Rectal smooth muscle tissue (tissue), 1 donor: ENCODE measurements at regions not wholly inside any gene's neighbourhood (a gene's known extent, or its start where the extent isn't known, plus 50 kb on each side); places are given as distances from the start of the nearest gene placed in this dataset.

Experiments used
- H3K27ac ChIP-seq: one replicate; pipeline ENCODE4 v1.7.0; 2013; ENCODE audit warnings: low read depth, low read length, inconsistent platforms
- H3K27me3 ChIP-seq: one replicate; pipeline ENCODE4 v1.7.0; 2013; ENCODE audit warnings: low read length; ENCODE audit not compliant: control insufficient read depth, insufficient read depth
- H3K36me3 ChIP-seq: one replicate; pipeline ENCODE4 v1.7.0; 2013; ENCODE audit warnings: low read length; ENCODE audit not compliant: control insufficient read depth, insufficient read depth
- H3K4me1 ChIP-seq: one replicate; pipeline ENCODE4 v1.7.0; 2013; ENCODE audit warnings: low read length; ENCODE audit not compliant: control insufficient read depth, insufficient read depth
- H3K4me3 ChIP-seq: one replicate; pipeline ENCODE4 v1.7.0; 2013; ENCODE audit warnings: low read length
- H3K9ac ChIP-seq: one replicate; pipeline ENCODE4 v1.7.0; 2013; ENCODE audit warnings: low read length

DNA sequence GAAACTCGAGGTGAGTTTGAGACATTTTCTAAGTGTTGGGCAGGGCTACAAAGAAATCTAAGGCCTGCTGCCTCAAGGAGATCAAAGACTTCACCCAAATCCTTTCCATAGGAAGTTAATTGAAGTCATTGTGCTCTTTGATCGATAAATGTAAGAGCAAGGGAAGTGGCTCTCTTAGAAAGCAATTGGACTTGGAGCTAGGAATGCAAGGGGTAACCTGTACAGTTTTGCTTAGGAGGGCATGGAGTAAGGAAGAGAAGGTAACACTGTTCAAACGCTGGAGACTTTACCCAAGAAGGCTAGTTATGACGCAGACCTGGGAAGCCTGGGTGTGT, 418.0 kb upstream of the PROX1 start:
- H3K27me3 ChIP-seq: no peaks in the 10 kb centered on the region
- no peaks in the 10 kb centered on the region for H3K36me3 ChIP-seq
- no peaks in the 10 kb centered on the region for H3K4me1 ChIP-seq
- no peak overlapping the region for H3K4me3 ChIP-seq
- no peak overlapping the region for H3K9ac ChIP-seq
- no peak overlapping the region for H3K27ac ChIP-seq

DNA sequence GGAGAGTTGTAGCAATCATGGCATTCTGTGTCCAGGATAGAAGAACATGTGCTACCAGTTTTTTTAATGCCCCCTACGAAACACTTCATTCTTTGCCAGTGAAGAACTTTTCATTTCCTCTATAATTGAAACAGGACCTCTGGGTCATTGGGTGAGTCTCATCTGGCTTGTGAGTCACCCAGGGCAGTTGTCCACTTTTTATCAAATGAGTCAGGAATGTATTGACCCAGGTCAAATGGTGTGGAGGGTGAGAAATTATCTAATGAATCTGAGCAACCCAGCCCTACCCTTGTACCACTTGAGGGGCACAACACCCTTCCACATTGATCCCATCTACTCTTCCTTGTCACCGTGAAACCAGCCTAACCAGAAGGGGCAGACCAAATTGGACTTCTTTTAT, 417.3 kb upstream of the PROX1 start:
- Histone ChIP-seq H3K4me1 (no peaks in the 10 kb centered on the region), H3K4me3 (no peak overlapping the region), H3K27ac (no peak overlapping the region), H3K27me3 (no peaks in the 10 kb centered on the region), H3K9ac (no peak overlapping the region), H3K36me3 (no peaks in the 10 kb centered on the region)

DNA sequence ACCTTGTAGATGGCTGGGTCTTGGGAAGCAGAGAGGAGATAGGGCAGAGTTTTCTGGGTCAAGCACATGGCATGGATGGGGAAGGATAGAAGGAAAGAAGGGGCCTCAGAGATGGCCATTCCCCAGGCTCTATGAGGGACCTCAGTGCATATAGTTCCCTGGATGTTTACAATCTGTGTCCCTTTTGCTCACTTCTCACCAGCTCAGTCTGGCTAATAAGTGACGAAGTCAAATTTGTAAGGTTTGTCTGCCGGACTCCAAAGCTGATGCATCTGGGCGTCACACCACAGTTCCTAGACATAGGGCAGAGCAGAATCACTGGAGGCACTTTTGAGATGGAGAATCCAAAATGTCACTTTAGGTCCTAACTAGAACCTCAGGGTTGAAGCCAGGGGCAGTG, 416.4 kb upstream of the PROX1 start:
- H3K4me1 ChIP-seq: no peaks in the 10 kb centered on the region
- no peak overlapping the region for H3K9ac ChIP-seq
- H3K4me3 ChIP-seq: no peak overlapping the region
- H3K36me3 ChIP-seq: no peaks in the 10 kb centered on the region
- H3K27me3 ChIP-seq: no peaks in the 10 kb centered on the region
- H3K27ac ChIP-seq: no peak overlapping the region

DNA sequence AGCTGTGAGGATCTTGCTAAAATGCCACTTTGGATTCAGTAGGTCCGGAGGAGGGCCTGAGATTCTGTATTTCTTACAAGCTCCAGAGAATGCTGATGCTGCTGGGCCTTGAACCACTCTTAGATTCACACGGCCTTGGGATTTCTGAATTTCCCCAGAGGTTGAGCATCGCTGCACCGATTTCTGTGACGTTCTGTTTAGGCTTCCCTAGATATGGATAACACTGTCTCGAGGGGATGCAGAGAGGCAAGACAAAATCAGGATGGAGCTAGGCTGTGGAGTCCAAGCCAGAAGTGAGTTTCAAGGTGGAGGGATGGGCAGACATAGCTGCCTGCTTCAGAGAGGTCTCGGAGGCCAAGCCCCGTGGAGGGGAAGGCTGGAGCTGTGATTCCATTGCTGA, 415.9 kb upstream of the PROX1 start:
- H3K27ac ChIP-seq: no peak overlapping the region
- no peak overlapping the region for H3K9ac ChIP-seq
- no peaks in the 10 kb centered on the region for H3K27me3 ChIP-seq
- no peak overlapping the region for H3K4me3 ChIP-seq
- H3K4me1 ChIP-seq: no peaks in the 10 kb centered on the region
- no peaks in the 10 kb centered on the region for H3K36me3 ChIP-seq

DNA sequence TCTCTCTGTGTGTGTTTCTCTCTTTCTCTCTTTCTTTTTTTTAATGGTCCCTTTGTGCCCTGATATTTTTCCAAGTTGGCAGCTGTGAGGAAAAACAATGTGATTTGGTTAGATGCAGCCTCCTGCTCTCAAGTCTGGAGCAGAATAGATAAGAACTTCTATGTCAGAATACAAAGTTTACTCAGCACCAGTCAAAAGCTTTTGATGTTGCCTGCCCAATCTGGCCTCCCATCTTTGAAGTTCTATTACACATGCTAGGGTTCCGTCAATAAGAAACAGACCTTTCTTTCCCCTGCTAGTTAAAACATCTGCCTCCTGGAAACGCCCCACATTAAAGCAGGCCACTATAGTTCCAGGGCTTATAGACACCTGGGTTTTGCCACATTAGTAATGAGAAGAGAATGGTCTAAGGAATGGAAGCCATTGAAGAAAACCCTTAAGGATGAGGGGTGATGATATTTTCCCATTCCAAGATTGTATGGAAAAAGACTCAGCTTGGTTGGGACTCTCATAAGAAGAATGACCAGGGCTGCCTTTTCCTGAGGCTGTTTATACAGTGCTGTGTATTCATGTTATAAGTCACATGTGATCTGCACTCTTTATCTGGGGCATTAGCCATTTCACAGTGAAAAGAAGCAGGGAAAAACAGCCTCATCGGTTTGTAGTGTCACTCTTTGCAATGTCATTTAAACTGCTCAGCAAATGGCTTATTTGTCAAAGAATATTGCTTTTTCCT, 414.7 kb upstream of the PROX1 start:
- Histone ChIP-seq H3K27ac (no peak overlapping the region), H3K36me3 (no peaks in the 10 kb centered on the region), H3K27me3 (no peaks in the 10 kb centered on the region)

DNA sequence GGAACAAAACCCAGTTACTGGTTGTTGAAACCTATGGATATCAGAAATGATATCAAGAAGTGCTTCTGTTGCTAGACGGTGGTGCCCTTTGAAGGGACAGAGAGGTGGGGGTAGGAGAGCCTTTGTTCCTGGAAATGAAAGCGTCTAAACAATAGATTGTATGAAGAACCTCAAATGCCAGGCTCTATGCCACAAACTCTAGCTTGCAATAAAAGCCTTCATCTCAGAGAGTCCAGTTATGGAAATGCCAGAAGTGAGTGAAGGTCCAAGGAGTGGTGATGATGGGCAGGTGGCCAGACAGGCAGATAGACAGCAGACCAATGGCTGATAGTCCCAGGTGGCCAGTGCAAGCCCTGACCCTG, 414.1 kb upstream of the PROX1 start:
- H3K4me1 ChIP-seq: no peaks in the 10 kb centered on the region
- H3K36me3 ChIP-seq: no peaks in the 10 kb centered on the region
- H3K4me3 ChIP-seq: no peak overlapping the region
- H3K9ac ChIP-seq: no peak overlapping the region
- no peaks in the 10 kb centered on the region for H3K27me3 ChIP-seq
- H3K27ac ChIP-seq: no peak overlapping the region

More for the DNA sequence above, 414.7 kb upstream of the PROX1 start:
- Histone ChIP-seq H3K4me3 (no peak overlapping the region), H3K4me1 (no peaks in the 10 kb centered on the region), H3K9ac (no peak overlapping the region)

DNA sequence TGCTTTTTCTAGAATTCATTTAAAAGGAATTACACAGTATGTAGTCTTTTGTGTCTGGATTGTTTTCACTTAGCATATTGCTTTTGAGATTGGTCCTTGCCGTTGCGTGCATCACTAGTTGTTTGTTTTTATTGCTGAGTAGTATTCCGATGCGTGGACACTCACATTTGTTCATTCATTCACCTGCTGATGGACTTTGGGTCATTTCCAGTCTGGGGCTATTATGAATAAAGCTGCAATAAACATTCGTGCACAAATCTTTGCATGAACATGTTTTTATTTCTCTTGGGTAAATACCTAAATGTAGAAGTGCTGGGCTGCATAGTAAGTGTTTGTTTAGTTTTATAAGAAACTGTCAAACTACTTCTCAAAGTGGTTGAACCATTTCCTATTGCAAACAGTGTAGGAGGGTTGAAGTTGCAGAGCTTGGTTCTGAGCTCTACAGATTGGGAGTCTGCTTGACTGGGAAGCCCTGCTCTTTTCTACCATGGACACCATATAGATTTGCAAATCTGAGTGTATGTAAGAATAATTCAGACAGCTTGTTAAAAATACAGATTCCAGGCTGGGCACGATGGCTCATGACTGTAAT, 404.7 kb upstream of the PROX1 start:
- no peak overlapping the region for H3K27ac ChIP-seq
- H3K9ac ChIP-seq: no peak overlapping the region
- H3K27me3 ChIP-seq: no peaks in the 10 kb centered on the region
- H3K36me3 ChIP-seq: no peaks in the 10 kb centered on the region
- no peaks in the 10 kb centered on the region for H3K4me1 ChIP-seq
- no peak overlapping the region for H3K4me3 ChIP-seq

DNA sequence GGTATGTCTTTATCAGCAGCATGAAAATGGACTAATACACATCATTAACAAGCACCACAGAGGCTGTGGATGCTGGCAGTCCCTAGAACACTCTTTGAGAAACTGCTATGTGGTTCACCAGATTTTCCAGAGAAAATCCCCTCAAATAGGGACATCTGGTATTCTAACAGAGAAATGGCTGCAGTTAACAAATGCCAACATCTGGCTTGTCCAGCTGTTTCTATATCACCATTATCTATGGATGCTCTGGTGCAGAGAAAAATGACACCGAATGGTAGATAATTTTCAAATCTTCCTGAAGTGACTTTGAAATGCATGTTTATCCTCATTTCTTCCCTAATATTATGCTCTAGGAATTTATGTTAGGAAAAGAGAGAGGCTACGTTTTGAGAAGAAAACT, 403.5 kb upstream of the PROX1 start:
- H3K27ac ChIP-seq: no peak overlapping the region
- H3K9ac ChIP-seq: no peak overlapping the region
- H3K4me3 ChIP-seq: no peak overlapping the region
- H3K27me3 ChIP-seq: no peaks in the 10 kb centered on the region
- H3K4me1 ChIP-seq: no peaks in the 10 kb centered on the region
- no peaks in the 10 kb centered on the region for H3K36me3 ChIP-seq

DNA sequence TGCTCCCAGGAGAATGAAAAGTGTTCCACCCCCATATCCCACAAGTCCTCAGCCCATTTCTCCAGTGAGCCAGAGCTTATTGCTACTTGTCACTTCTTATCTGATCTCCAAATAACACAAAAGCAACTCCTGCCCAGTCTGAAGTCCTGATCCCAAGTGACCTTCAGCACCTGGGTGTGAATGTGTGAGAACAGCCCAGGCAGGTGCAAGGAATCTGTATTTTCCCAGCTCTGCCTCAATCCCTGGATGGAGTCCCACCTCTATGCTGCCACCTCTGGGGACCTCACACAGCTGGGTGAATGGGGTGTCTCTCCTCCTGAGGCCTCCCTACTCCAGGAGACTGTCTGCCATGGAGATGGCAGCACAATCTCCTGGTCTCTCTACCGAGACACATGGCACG, 402.4 kb upstream of the PROX1 start:
- Histone ChIP-seq H3K27ac (no peak overlapping the region), H3K27me3 (no peaks in the 10 kb centered on the region), H3K36me3 (no peaks in the 10 kb centered on the region), H3K9ac (no peak overlapping the region), H3K4me1 (no peaks in the 10 kb centered on the region), H3K4me3 (no peak overlapping the region)

DNA sequence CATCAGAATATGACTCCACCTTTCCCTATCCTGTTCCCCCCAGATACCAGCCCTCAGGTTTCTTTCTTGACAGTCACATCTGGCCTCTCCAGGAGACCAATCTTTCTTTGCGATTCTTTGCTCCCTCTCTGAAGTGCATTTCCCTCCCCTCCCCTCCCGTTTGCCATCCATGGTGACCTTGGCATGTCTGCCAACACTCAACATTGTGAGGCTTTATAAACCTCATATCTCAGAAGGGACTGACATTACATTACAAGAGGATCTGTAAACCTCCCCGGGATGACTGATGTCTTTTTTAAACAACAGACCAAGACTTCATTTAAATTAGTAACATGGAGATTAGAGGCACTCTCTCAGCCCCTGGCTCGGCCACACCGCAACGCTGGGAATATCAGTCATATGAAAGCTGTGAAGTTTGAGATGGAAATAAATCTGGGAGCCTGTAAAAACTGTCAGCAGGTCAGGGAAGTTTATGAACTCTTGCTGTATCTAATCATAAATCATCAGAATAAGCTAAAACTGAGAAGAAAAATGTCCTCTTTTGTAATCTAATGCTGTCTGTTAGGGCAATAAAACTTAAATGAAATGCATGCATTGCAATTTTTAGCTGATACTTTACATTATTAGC, 401.7 kb upstream of the PROX1 start:
- no peak overlapping the region for H3K4me3 ChIP-seq
- no peaks in the 10 kb centered on the region for H3K27me3 ChIP-seq
- no peak overlapping the region for H3K27ac ChIP-seq
- no peaks in the 10 kb centered on the region for H3K4me1 ChIP-seq
- no peaks in the 10 kb centered on the region for H3K36me3 ChIP-seq
- no peak overlapping the region for H3K9ac ChIP-seq

DNA sequence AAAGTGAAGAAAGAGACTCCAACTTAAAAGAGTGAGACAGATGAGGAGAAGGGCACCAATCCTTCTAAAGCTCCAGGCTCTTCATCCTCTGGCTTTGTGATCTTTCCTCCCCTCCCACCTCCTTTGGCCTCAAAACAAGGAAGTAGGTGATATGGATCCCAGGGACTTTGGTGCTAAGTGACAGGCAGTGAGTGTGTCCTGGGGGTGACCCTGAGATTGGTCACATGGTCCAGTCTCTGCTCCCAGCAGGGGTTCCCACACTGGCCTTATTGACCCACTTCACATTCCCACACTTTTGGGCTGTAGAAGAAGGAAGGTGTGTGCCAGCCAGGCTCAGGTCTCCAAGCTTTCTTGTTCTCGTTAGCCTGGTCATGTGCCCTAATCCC, 401.2 kb upstream of the PROX1 start:
- no peak overlapping the region for H3K27ac ChIP-seq
- H3K27me3 ChIP-seq: no peaks in the 10 kb centered on the region
- H3K36me3 ChIP-seq: no peaks in the 10 kb centered on the region
- no peak overlapping the region for H3K9ac ChIP-seq
- H3K4me3 ChIP-seq: no peak overlapping the region
- H3K4me1 ChIP-seq: no peaks in the 10 kb centered on the region

DNA sequence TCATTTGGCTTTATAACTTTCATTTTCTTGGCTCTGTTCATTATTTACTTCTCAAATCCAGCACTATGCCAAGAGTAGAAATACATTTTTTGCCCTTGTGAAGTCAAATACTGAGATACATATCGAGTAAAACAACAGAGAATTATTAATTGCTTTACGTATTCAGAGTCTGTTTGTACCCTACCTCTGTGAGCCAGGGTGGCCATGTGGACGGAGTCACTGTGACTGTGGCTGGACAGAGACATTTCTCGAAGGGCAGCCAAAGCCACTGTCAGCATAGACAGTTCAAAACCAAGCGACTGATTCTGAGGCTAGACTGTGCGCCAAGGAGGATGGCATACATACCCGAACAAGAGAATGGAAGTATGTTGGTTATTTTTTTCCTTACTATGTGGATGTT, 391.0 kb upstream of the PROX1 start:
- H3K27ac ChIP-seq: no peak overlapping the region
- no peak overlapping the region for H3K4me3 ChIP-seq
- no peaks in the 10 kb centered on the region for H3K27me3 ChIP-seq
- H3K36me3 ChIP-seq: no peaks in the 10 kb centered on the region
- no peaks in the 10 kb centered on the region for H3K4me1 ChIP-seq
- H3K9ac ChIP-seq: no peak overlapping the region

DNA sequence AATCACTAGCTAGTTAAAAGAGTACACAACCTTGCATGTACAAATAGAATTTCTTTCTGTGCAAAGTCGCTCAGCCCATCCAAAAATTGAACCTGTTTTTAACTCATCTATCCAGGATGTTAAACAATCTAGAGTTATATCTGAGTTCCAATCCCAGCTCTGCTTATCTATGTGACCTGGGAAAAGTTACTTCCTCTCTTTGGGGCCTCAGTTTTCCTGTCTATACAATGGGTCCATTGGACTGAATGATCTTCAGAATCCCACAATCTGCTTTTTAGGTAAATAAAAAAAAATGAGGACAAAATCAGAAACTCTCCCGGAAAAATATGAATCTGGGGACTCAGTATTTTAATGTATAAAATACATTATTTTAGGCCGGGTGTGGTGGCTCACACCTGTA, 389.5 kb upstream of the PROX1 start:
- Histone ChIP-seq H3K27ac (no peak overlapping the region), H3K27me3 (no peaks in the 10 kb centered on the region)

More for the DNA sequence above, 389.5 kb upstream of the PROX1 start:
- no peak overlapping the region for H3K9ac ChIP-seq
- H3K36me3 ChIP-seq: no peaks in the 10 kb centered on the region
- no peak overlapping the region for H3K4me3 ChIP-seq
- no peaks in the 10 kb centered on the region for H3K4me1 ChIP-seq
